Iris pigment epithelial cell (primary cell): ENCODE measurements at regions not wholly inside any gene's neighbourhood (a gene's known extent, or its start where the extent isn't known, plus 50 kb on each side); places are given as distances from the start of the nearest gene placed in this dataset.

Source experiments
- DNase-seq: peaks from one replicate; pipeline ENCODE4 v3.0.0-alpha.2; 2011; ENCODE audit warnings: low read depth

GRCh38 chr22:47612311-47612910 is 850.0 kb downstream of the TBC1D22A start:
- no peak for DNase-seq

GRCh38 chr22:47610764-47611163 is 848.3 kb downstream of the TBC1D22A start:
- DNase-seq = no peak

- no peak for DNase-seq
Observed at GRCh38 chr22:47610281-47610680, 847.8 kb downstream of the TBC1D22A start.

GRCh38 chr22:47609653-47610052 is 847.2 kb downstream of the TBC1D22A start:
- no peak for DNase-seq

- DNase-seq = no peak
Observed at GRCh38 chr22:47608421-47608820, 846.0 kb downstream of the TBC1D22A start.

- no peak for DNase-seq
Observed at GRCh38 chr22:47607486-47607885, 845.0 kb downstream of the TBC1D22A start.

- no peak for DNase-seq
Observed at GRCh38 chr22:47606426-47606825, 844.0 kb downstream of the TBC1D22A start.

- no peak for DNase-seq
Observed at GRCh38 chr22:47605886-47606285, 843.4 kb downstream of the TBC1D22A start.

GRCh38 chr22:47605441-47605840 is 843.0 kb downstream of the TBC1D22A start:
- DNase-seq = no peak

- DNase-seq = no peak
Observed at GRCh38 chr22:47604563-47604962, 842.1 kb downstream of the TBC1D22A start.

- no peak for DNase-seq
Observed at GRCh38 chr22:47602732-47603131, 840.3 kb downstream of the TBC1D22A start.

GRCh38 chr22:47601666-47602065 is 839.2 kb downstream of the TBC1D22A start:
- no peak for DNase-seq

GRCh38 chr22:47600791-47601625 is 838.6 kb downstream of the TBC1D22A start:
- DNase-seq = no peak

- no peak for DNase-seq
Observed at GRCh38 chr22:47600281-47600680, 837.8 kb downstream of the TBC1D22A start.

GRCh38 chr22:47599753-47600152 is 837.3 kb downstream of the TBC1D22A start:
- DNase-seq = no peak

GRCh38 chr22:47598864-47599263 is 836.4 kb downstream of the TBC1D22A start:
- DNase-seq = no peak

GRCh38 chr22:47597041-47597440 is 834.6 kb downstream of the TBC1D22A start:
- DNase-seq = no peak

GRCh38 chr22:47596176-47596690 is 833.8 kb downstream of the TBC1D22A start:
- no peak for DNase-seq

- no peak for DNase-seq
Observed at GRCh38 chr22:47594836-47595521, 832.5 kb downstream of the TBC1D22A start.

- DNase-seq = no peak
Observed at GRCh38 chr22:47593911-47594311, 831.5 kb downstream of the TBC1D22A start.

- no peak for DNase-seq
Observed at GRCh38 chr22:47593291-47593690, 830.8 kb downstream of the TBC1D22A start.

GRCh38 chr22:47592791-47593190 is 830.3 kb downstream of the TBC1D22A start:
- no peak for DNase-seq

- no peak for DNase-seq
Observed at GRCh38 chr22:47591709-47592108, 829.3 kb downstream of the TBC1D22A start.
